Gastroesophageal sphincter (tissue), 3 donors: ENCODE measurements at regions not wholly inside any gene's neighbourhood (a gene's known extent, or its start where the extent isn't known, plus 50 kb on each side); places are given as distances from the start of the nearest gene placed in this dataset.

Experiments
- EP300 ChIP-seq: sonication (generic); formaldehyde crosslinking; IDR thresholded peaks from one replicate; pipeline ENCODE4 v1.6.1; 2017; ENCODE audit warnings: antibody characterized with exemption, mild to moderate bottlenecking
- POLR2A ChIP-seq, 2 donors: fragments of 450-650 bp; IDR thresholded peaks; one replicate each; pipeline ENCODE4 v1.6.1; 2017; ENCODE audit warnings: antibody characterized with exemption in 2 of 2, mild to moderate bottlenecking in 2 of 2, moderate library complexity in 1 of 2
- POLR2AphosphoS5 ChIP-seq: sonication (generic); formaldehyde crosslinking; IDR thresholded peaks from one replicate; pipeline ENCODE4 v1.6.1; 2017; ENCODE audit warnings: antibody characterized with exemption
- TF ChIP-seq, protein P1 (sequence below), 4 experiments: fragments of 200-600 bp in 2 of 4; fragments of 450-650 bp in 2 of 4; sonication (generic) in 1 of 4; IDR thresholded peaks; one replicate each; pipeline ENCODE4 v1.5.1; 2017 to 2019; ENCODE audit warnings: antibody characterized with exemption in 4 of 4, mild to moderate bottlenecking in 2 of 4, moderate library complexity in 2 of 4

DNA sequence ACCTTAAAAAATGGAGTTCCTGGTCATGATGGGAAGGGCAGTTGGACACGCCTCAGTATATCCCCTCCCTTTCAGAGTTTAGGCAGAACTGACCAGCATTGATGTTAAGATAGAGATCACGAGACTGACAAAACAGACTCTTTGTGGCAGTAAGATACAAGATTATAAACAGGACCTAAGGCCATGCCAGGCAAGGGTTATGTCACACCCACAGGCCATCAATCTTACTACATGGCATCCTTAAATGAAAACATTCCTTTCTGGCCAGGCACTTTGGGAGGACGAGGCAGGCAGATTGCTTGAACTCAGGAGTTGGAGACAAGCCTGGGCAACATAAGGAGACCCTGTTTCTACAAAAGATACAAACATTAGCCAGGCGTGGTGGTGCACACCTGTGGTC lies 129.3 kb upstream of the MLN start:
- TF ChIP-seq, protein P1, sequence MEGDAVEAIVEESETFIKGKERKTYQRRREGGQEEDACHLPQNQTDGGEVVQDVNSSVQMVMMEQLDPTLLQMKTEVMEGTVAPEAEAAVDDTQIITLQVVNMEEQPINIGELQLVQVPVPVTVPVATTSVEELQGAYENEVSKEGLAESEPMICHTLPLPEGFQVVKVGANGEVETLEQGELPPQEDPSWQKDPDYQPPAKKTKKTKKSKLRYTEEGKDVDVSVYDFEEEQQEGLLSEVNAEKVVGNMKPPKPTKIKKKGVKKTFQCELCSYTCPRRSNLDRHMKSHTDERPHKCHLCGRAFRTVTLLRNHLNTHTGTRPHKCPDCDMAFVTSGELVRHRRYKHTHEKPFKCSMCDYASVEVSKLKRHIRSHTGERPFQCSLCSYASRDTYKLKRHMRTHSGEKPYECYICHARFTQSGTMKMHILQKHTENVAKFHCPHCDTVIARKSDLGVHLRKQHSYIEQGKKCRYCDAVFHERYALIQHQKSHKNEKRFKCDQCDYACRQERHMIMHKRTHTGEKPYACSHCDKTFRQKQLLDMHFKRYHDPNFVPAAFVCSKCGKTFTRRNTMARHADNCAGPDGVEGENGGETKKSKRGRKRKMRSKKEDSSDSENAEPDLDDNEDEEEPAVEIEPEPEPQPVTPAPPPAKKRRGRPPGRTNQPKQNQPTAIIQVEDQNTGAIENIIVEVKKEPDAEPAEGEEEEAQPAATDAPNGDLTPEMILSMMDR (IDR thresholded peaks at IDR 0.05), result no peak
- TF ChIP-seq POLR2A (IDR thresholded peaks at IDR 0.05), result no peak
- no peak for TF ChIP-seq EP300
- TF ChIP-seq POLR2AphosphoS5, result no peak
